Posterior vena cava (tissue), 2 donors: ENCODE measurements at regions not wholly inside any gene's neighbourhood (a gene's known extent, or its start where the extent isn't known, plus 50 kb on each side); places are given as distances from the start of the nearest gene placed in this dataset.
"Not testable (repeated sequence)": the region's sequence is repeated elsewhere in the genome, so short reads cannot be mapped to it uniquely, and the experiment has no call there.

Source experiments
- DNase-seq: peaks from one replicate; pipeline ENCODE4 v3.0.0-alpha.2; 2020; ENCODE audit warnings: low spot score
- intact Hi-C, 2 donors: fragments of 100-400 bp; cut with DNase I; formaldehyde crosslinking; loops; one replicate each; pipeline versions ENCODE4 v1.14.1 to v1.14.2; 2022 to 2023
- donor health status: DM: yes; HTN: yes; CAD: no.
- donor health status: DM: yes; HTN: yes; CAD: no.

DNA sequence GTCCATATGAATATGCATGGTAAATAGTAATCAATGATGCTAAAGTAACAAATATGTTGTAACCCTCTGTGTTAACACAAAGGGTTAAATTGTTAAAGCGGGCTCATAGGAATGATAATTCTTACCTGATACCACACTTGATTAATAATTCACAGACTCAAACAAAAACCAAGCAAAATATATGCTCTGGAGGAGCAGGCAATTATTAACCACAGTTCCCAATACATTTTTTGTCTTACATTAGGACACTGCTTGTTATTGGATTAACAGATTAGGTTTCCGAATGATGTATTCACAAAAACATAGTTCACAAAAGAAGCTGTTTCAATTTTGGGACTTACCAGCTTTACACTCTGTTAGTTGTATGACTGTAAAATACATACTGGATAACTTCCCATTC lies 300.9 kb upstream of the LRRTM4 start:
- DNase-seq = no peak
- intact Hi-C loops = no loop called here

DNA sequence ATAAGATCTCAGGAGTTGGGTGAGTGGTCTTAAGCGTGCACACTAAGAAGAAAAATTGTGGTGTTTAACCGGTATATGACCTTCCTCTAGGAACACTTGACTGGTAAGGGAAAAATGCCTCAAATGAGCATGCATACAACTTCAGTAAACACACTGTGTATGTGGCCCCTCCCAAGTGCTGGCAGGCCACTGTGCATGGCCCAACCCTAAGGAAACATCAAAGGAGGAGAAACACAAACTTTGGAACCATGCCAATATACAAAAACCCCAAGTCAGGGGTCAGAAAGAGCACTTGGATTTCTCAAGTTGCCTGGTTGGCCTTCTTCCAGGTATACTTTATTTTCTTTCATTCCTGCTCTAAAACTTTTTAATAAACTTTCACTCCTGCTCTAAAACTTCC lies 308.9 kb upstream of the LRRTM4 start:
- intact Hi-C loops = no loop called here
- no peak for DNase-seq

- intact Hi-C loops = no loop called here
- DNase-seq = no peak
Observed at GRCh38 chr2:77831471-77831870, 309.3 kb upstream of the LRRTM4 start.

GRCh38 chr2:77831898-77832297 lies 309.7 kb upstream of the LRRTM4 start:
- no peak for DNase-seq
- intact Hi-C loops = no loop called here

DNA sequence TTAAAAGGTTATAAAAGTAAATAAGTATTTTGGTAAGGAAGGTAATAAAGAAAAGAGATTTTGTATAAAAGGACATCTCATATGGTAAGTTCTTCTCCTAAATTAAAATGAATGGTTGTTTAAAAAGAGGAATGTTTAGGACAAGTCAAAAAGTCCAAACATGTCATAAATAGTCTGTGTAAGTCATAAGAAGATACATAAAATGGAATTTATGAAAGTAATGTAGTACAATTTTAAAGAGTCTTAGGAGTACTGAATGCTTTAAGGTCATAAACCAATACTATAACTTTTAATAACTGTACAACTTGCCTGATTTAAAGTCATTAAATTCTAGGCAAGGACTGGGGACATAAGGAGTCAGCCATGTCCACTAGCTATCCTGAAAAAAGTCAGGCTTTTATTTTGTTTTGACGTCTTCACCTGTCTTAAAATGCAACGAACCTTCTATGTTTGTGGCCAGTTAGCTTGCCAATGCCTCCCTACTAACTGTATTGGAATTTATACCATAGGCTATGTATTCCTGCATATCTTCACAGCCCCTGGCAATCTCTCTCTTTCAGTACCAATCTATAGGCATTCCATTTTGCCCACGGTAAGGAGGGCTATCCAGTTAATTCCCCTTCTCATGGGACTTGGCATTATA lies 312.3 kb upstream of the LRRTM4 start:
- no peak for DNase-seq

DNA sequence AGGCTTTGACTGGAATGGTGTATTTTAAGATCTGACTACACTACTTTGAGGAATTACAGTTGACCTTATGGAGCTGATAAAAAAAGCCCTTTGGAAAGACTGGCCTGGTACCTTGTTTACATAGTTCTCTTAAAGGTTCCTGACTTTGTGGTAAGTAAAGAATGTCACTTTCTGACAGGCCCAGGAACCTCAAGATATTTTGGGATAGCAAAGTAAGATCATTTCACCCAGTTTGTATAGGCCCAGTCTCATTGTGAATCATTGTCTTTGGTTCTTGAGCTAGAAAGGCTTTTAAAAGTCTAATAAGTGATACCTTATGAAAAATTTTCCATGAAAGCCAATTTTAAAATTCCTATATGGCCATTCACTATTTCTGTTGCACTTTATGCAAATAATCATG lies 316.3 kb upstream of the LRRTM4 start:
- intact Hi-C loops = no loop called here
- DNase-seq = no peak

More for the DNA sequence above, 312.3 kb upstream of the LRRTM4 start:
- intact Hi-C loops = no loop called here

DNA sequence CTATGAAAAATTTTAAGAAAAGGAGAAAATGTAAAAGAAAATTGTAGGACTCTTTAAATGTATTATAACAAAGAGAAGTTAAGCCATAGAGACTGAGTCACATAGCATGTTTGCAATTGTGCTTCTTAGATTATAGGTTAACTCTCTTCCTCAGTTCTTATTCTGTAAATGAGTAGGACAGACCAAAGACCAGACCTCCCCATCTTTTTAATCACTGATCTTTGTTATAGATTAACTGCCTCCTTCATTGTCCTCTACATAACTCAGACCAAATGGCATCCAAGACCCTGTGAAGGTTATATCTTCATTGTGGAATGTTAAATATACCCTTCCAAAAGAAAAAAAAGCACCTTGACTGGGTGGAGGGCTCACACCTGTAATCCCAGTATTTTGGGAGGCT lies 316.9 kb upstream of the LRRTM4 start:
- intact Hi-C loops = no loop called here
- DNase-seq = no peak

GRCh38 chr2:77862120-77862519 lies 339.9 kb upstream of the LRRTM4 start:
- no peak for DNase-seq
- intact Hi-C loops = no loop called here

DNA sequence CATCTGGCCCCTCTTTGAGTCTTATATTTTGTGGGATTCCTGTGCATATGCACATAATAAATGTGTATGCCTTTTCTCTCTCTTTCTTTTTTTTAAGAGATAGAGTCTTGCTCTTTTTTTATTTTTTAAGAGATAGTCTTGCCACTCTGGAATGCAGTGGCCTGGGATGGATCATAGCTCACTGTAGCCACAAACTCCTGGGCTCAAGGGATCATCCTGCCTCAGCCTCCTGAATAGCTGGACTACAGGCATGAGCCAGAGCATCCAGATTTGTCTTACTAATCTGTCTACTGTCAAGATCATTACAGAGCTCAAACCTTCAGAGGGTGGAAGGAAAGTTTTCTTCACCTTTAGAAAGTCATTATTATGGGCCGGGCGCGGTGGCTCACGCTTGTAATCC lies 342.2 kb upstream of the LRRTM4 start:
- no peak for DNase-seq
- intact Hi-C loops = no loop called here

DNA sequence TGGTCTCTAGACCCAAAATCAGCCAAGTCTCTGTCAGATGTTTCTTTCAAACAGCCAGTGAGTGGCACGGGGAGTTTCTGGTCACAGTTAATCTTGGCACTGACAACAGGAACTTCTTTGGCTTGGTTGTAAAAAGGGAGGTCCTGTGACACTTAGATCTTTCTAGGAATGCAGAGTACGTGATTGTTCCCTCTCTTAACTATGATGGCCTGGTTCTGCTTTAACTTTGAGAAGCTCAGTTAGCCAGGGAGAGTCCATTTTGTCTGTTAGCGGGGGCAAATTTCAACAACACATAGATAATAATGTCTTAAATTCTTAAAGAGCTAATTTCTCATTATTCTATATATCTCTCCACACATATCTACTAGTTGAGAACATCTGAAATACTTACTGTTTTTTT lies 344.5 kb upstream of the LRRTM4 start:
- no peak for DNase-seq
- intact Hi-C loops = no loop called here

DNA sequence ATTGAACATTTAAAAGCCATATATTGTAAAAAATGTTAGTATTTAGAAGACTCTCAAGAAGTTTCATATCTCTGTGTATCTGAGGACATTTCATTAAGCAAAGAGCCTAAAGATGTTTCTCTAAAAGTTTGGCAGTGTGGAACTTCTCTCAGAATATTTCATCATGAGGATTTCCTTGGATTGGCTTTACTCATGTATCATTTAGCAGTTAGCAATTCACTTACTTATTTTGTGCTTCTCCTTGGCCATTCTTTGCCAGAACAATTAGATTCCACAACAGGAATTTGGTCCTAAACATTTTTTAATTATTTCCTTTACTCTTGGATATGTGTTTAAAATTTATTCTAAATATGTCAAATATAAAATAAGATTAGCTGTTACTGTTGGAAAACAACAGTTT lies 345.0 kb upstream of the LRRTM4 start:
- DNase-seq = no peak
- intact Hi-C loops = no loop called here

- intact Hi-C loops = no loop called here
- no peak for DNase-seq
Observed at GRCh38 chr2:77873506-77873905, 351.3 kb upstream of the LRRTM4 start.

GRCh38 chr2:77900211-77900610 lies 378.0 kb upstream of the LRRTM4 start:
- intact Hi-C loops = not testable (repeated sequence)

DNA sequence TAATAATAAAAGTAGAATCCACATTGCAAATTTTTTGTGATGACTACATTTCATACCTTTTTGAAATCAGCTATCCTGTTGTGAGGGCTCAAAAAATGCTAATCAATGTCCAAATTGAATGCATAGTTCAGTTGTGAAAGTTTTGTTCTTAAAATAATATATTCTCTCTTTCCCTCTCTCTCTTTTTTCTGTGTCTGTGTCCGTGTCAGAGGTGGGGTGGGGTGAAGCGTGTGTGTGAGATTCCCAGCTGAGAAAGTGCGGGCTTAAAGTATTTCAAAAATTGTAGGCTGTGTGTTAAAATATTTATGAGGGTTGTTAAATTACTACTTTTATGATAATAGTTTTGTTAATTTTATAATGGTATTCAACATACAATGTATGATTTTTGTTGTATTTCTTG lies 388.0 kb upstream of the LRRTM4 start:
- no peak for DNase-seq
- intact Hi-C loops = no loop called here

More at GRCh38 chr2:77900211-77900610, 378.0 kb upstream of the LRRTM4 start:
- not testable (repeated sequence) for DNase-seq

GRCh38 chr2:77920838-77921366 lies 398.7 kb upstream of the LRRTM4 start:
- intact Hi-C loops = no loop called here

GRCh38 chr2:77922567-77922966 lies 400.4 kb upstream of the LRRTM4 start:
- intact Hi-C loops = no loop called here
- DNase-seq = no peak

More at GRCh38 chr2:77920838-77921366, 398.7 kb upstream of the LRRTM4 start:
- no peak for DNase-seq

DNA sequence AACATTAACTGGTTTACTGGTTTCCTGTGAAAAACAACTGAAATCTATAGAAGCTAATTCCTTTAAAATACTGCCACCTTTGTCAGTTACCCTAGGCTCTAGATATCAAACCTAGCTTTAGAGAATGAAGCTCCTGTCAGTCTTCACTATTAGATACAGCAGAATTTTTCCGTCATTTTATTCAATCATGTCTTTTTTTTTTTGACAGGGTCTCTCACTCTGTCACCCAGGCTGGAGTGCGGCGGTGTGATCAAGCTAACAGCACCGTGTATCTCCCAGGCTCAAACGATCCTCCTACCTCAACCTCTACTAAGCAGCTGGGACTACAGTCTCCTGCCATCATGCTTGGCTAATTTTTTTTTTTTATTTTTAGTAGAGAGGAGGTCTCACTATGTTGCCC lies 415.2 kb upstream of the LRRTM4 start:
- intact Hi-C loops = no loop called here

GRCh38 chr2:77938462-77938861 lies 416.3 kb upstream of the LRRTM4 start:
- intact Hi-C loops = no loop called here
- DNase-seq = no peak

More for the DNA sequence above, 415.2 kb upstream of the LRRTM4 start:
- no peak for DNase-seq

DNA sequence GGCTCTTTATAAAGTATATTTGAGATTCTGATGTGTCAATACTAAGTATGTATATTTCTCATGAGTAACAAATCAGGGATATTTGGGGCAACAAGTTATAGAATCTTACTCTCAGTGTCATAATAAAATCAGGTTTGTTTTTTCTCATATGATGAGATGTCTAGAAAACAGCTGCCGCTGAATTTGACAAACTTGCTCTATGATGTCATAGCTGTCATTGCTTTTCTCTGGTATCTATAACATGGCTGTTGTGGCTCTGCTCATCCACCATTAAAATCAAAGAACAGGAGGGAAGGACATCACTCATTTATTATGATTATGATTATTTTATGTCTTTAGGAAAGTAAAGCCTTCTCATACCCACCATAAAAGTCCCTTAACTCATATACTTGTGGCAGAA lies 417.2 kb upstream of the LRRTM4 start:
- intact Hi-C loops = no loop called here
- DNase-seq = no peak

DNA sequence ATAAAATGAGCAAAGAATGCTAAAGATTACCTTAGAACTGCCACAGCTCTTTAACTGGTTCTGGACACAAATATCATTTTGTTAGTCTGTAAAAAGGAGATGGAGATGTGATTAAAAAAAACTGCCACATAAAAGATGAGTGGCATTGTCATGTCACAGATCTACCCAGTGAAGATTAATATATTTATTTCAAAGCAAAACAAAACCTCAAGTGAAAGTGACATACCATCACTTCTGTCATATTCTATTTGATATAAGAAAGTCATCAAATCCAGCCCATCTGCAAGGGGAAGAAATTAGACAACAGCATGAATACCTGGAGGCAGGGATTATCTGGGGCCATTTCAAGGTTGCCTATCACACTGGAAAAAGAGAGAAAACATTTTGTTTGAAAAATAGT lies 417.6 kb upstream of the LRRTM4 start:
- intact Hi-C loops = no loop called here
- DNase-seq = no peak

- no peak for DNase-seq
- intact Hi-C loops = no loop called here
Observed at GRCh38 chr2:77954931-77955330, 432.8 kb upstream of the LRRTM4 start.

DNA sequence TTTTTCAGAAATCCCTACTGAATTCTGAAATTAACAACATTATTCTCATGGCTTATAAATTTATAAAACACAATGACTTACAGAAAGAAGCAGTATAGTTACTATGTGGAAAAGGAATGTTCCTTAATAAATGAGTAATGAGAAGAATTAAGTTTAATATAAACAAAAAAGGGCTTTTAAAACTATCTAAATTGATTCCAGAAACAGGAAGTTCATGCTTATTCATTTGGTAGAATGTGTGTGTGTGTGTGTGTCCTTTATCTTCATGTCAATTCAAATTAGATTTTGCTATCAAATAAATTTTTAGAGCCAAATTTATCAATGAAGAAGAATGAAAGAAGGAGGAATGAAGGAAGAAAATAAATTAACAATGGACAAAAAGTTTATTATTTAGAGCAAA lies 440.8 kb upstream of the LRRTM4 start:
- no peak for DNase-seq
- intact Hi-C loops = no loop called here
